Heart left ventricle (tissue), 16 donors: ENCODE measurements at regions not wholly inside any gene's neighbourhood (a gene's known extent, or its start where the extent isn't known, plus 50 kb on each side); places are given as distances from the start of the nearest gene placed in this dataset.

Source experiments
- ATAC-seq, 4 donors: fragments of 200-7000 bp; cut with Tn5 transposase; one replicate each; pipeline ENCODE4 v1.9.1; 2020 to 2022; ENCODE audit warnings: moderate library complexity in 4 of 4, mild to moderate bottlenecking in 3 of 4, moderate number of reproducible peaks in 1 of 4
- DNase-seq, 5 donors: peaks; one replicate each; pipeline ENCODE4 v3.0.0-alpha.2; 2020
- H3K27ac ChIP-seq, 12 donors: fragments of 200-600 bp; sonication (generic) in 4 of 12; one replicate each; pipeline versions ENCODE4 v1.5.0 to v1.8.0; 2016 to 2022; ENCODE audit warnings: mild to moderate bottlenecking in 2 of 12
- H3K27me3 ChIP-seq, 9 donors: fragments of 200-600 bp; sonication (generic) in 2 of 9; one replicate each; pipeline versions ENCODE4 v1.5.1 to v1.8.0; 2016 to 2022; ENCODE audit warnings: mild to moderate bottlenecking in 3 of 9
- H3K36me3 ChIP-seq, 9 donors: fragments of 200-600 bp; sonication (generic) in 2 of 9; one replicate each; pipeline versions ENCODE4 v1.5.0 to v1.8.0; 2018 to 2022; ENCODE audit warnings: mild to moderate bottlenecking in 2 of 9
- H3K4me1 ChIP-seq, 12 donors: fragments of 200-600 bp; sonication (generic) in 4 of 12; one replicate each; pipeline versions ENCODE4 v1.5.0 to v1.8.0; 2016 to 2022; ENCODE audit warnings: mild to moderate bottlenecking in 3 of 12
- H3K4me3 ChIP-seq, 12 donors: fragments of 200-600 bp; sonication (generic) in 4 of 12; one replicate each; pipeline versions ENCODE4 v1.5.0 to v1.8.0; 2017 to 2022; ENCODE audit warnings: mild to moderate bottlenecking in 9 of 12, moderate library complexity in 4 of 12
- H3K9me3 ChIP-seq, 12 donors: fragments of 200-600 bp; sonication (generic) in 4 of 12; one replicate each; pipeline versions ENCODE4 v1.5.0 to v1.8.0; 2016 to 2022; ENCODE audit warnings: mild to moderate bottlenecking in 1 of 12
- CTCF ChIP-seq, 12 donors: fragments of 200-600 bp; sonication (generic) in 4 of 12; IDR thresholded peaks; one replicate each; pipeline versions ENCODE4 v1.5.0 to v1.8.0; 2018 to 2022; ENCODE audit warnings: antibody characterized with exemption in 12 of 12, mild to moderate bottlenecking in 5 of 12
- POLR2A ChIP-seq, 2 donors: fragments of 450-650 bp; IDR thresholded peaks; one replicate each; pipeline ENCODE4 v1.6.1; 2017; ENCODE audit warnings: antibody characterized with exemption in 2 of 2, mild to moderate bottlenecking in 2 of 2, moderate library complexity in 2 of 2
- WGBS, 4 donors: extraction: QIAGEN DNeasy Blood & Tissue Kit in 2 of 4; methylation state at CpG; one replicate each; pipeline versions ENCODE4 v1.1.5 to v1.1.7; 2013 to 2018; 5-methylcytosine and 5-hydroxymethylcytosine counted together
- intact Hi-C, 10 donors: fragments of 100-400 bp; cut with DNase I; formaldehyde crosslinking; loops; one replicate each; pipeline versions ENCODE4 v1.11.1 to v1.14.2; 2022
- donor health status: ischemic (EF 13 %, LVEDD 7.1; RV severe dilation, severe dysfunction).
- donor health status: healthy with polysubstance abuse.
- donor health status: DM: no; HTN: yes; CAD: no.
- donor health status: DM: no; HTN: no; CAD: no.
- donor health status: ischemic (EF 25% LVEDD 6.9; RV normal size, moderate dysfunction).
- donor health status: ischemic (EF 25% LVEDD 5.7; RV mildly dilated, moderate dysfunction).
- donor health status: healthy.
- donor health status: DM: yes; HTN: yes; CAD: no.
- donor health status: ischemic (EF 35%, LVEDD 5.7; RV mildly dilated, moderate dysfunction).
- donor health status: nonischemic (EF 11% LVEDD 7.7; RV severe dilation, severe dysfunction).
- donor health status: DM: yes; HTN: yes; CAD: no.
- donor health status: PGD.
- donor health status: ischemic (EF 29% LVEDD 5.4; RV normal size, mild dysfunction).
- donor health status: nonischemic (EF 23%, LVEDD 6.1; RV moderate dilation, normal function).

- DNase-seq (no peak), ATAC-seq (no peak)
- H3K4me3 ChIP-seq: no peak overlapping the region
- TF ChIP-seq CTCF (IDR thresholded peaks at IDR 0.05) (no peak), POLR2A (IDR thresholded peaks at IDR 0.05) (no peak)
- H3K27me3 ChIP-seq: peaks cover 0 to 25% (median 0%) of the 10 kb centered on the region in 9 donors
- no peaks in the 10 kb centered on the region for H3K4me1 ChIP-seq
- H3K36me3 ChIP-seq: no peaks in the 10 kb centered on the region
- H3K27ac ChIP-seq: no peak overlapping the region
- intact Hi-C loops: no loop called here
- H3K9me3 ChIP-seq: no peaks in the 10 kb centered on the region
- 93 to 98% (median 97%) methylated on average over 1 of the region's 1 CpG for WGBS, 4 donors
Measured at GRCh38 chr10:8295311-8295710, 240.8 kb downstream of the GATA3 start.

GRCh38 chr10:8296090-8296733 is 241.7 kb downstream of the GATA3 start:
- H3K9me3 ChIP-seq: no peaks in the 10 kb centered on the region
- no peak overlapping the region for H3K4me3 ChIP-seq
- TF ChIP-seq POLR2A (IDR thresholded peaks at IDR 0.05) (no peak), CTCF (IDR thresholded peaks at IDR 0.05) (no peak)
- ATAC-seq: no peak
- no peak for DNase-seq
- intact Hi-C loops: no loop called here
- no peaks in the 10 kb centered on the region for H3K4me1 ChIP-seq
- peaks cover 0 to 25% (median 0%) of the 10 kb centered on the region in 9 donors for H3K27me3 ChIP-seq
- 59 to 70% (median 63%) methylated on average over 22 of the region's 22 CpGs for WGBS, 4 donors
- H3K27ac ChIP-seq: no peak overlapping the region
- H3K36me3 ChIP-seq: no peaks in the 10 kb centered on the region

GRCh38 chr10:8296734-8297101 is 242.2 kb downstream of the GATA3 start:
- intact Hi-C loops: no loop called here
- no peak overlapping the region for H3K27ac ChIP-seq
- ATAC-seq: no peak
- DNase-seq: no peak
- no peak overlapping the region for H3K4me3 ChIP-seq
- WGBS, 4 donors: 78 to 83% (median 81%) methylated on average over 2 of the region's 2 CpGs
- no peaks in the 10 kb centered on the region for H3K4me1 ChIP-seq
- H3K36me3 ChIP-seq: no peaks in the 10 kb centered on the region
- H3K9me3 ChIP-seq: no peaks in the 10 kb centered on the region
- TF ChIP-seq POLR2A (IDR thresholded peaks at IDR 0.05): no peak
- no peak for TF ChIP-seq CTCF (IDR thresholded peaks at IDR 0.05)
- H3K27me3 ChIP-seq: peaks cover 0 to 25% (median 0%) of the 10 kb centered on the region in 9 donors

GRCh38 chr10:8297107-8297506 is 242.6 kb downstream of the GATA3 start:
- DNase-seq (no peak), ATAC-seq (no peak)
- H3K9me3 ChIP-seq: no peaks in the 10 kb centered on the region
- H3K4me3 ChIP-seq: no peak overlapping the region
- no peaks in the 10 kb centered on the region for H3K4me1 ChIP-seq
- peaks cover 0 to 25% (median 0%) of the 10 kb centered on the region in 9 donors for H3K27me3 ChIP-seq
- intact Hi-C loops: no loop called here
- H3K27ac ChIP-seq: no peak overlapping the region
- no peak for TF ChIP-seq CTCF (IDR thresholded peaks at IDR 0.05)
- no peak for TF ChIP-seq POLR2A (IDR thresholded peaks at IDR 0.05)
- H3K36me3 ChIP-seq: no peaks in the 10 kb centered on the region
- 80 to 86% (median 84%) methylated on average over 2 of the region's 2 CpGs for WGBS, 4 donors
